ENCODE measurements at regions not wholly inside any gene's neighbourhood (a gene's known extent, or its start where the extent isn't known, plus 50 kb on each side); places are given as distances from the start of the nearest gene placed in this dataset.

GRCh38 chr1:119217309-119217828, 76.9 kb upstream of the WARS2 start:
- TF ChIP-seq CTCF (conservative IDR thresholded peaks at IDR 0.05; ENCODE audit: low read depth in 2 of 2) (no peak), EZH2phosphoT487 (IDR thresholded peaks at IDR 0.05; ENCODE audit: unreplicated experiment) (no peak), POLR2AphosphoS5 (IDR thresholded peaks at IDR 0.05; ENCODE audit: low read depth) (no peak), EZH2 (IDR thresholded peaks at IDR 0.05; ENCODE audit: low read depth, unreplicated experiment) (no peak), REST (IDR thresholded peaks at IDR 0.05; ENCODE audit: unreplicated experiment) (no peak)

All from GM23338 (cell line).